Daoy (cell line): ENCODE measurements at regions not wholly inside any gene's neighbourhood (a gene's known extent, or its start where the extent isn't known, plus 50 kb on each side); places are given as distances from the start of the nearest gene placed in this dataset.
"Not testable (repeated sequence)": the region's sequence is repeated elsewhere in the genome, so short reads cannot be mapped to it uniquely, and the experiment has no call there.

ENCODE experiments used
- DNase-seq: peaks from one replicate; pipeline ENCODE4 v3.0.0-alpha.2; 2015; ENCODE audit warnings: low read depth

GRCh38 chr9:39463696-39464095 lies 108.2 kb downstream of the SPATA31A1 start:
- not testable (repeated sequence) for DNase-seq

- peak; percentile 92 for DNase-seq
Measured at GRCh38 chr9:39464122-39464777, 108.8 kb downstream of the SPATA31A1 start.

GRCh38 chr9:39474499-39474898 lies 119.0 kb downstream of the SPATA31A1 start:
- not testable (repeated sequence) for DNase-seq

- not testable (repeated sequence) for DNase-seq
Measured at GRCh38 chr9:39483073-39483472, 127.6 kb downstream of the SPATA31A1 start.

- not testable (repeated sequence) for DNase-seq
Measured at GRCh38 chr9:39483880-39484279, 128.4 kb downstream of the SPATA31A1 start.

- DNase-seq = not testable (repeated sequence)
Measured at GRCh38 chr9:39484292-39484691, 128.8 kb downstream of the SPATA31A1 start.

GRCh38 chr9:39487477-39487876 lies 132.0 kb downstream of the SPATA31A1 start:
- not testable (repeated sequence) for DNase-seq

- DNase-seq = not testable (repeated sequence)
Measured at GRCh38 chr9:39496248-39496647, 140.8 kb downstream of the SPATA31A1 start.

- DNase-seq = not testable (repeated sequence)
Measured at GRCh38 chr9:39503178-39503577, 147.7 kb downstream of the SPATA31A1 start.

- not testable (repeated sequence) for DNase-seq
Measured at GRCh38 chr9:39527387-39528029, 172.0 kb downstream of the SPATA31A1 start.

GRCh38 chr9:39532597-39532996 lies 177.1 kb downstream of the SPATA31A1 start:
- not testable (repeated sequence) for DNase-seq

- DNase-seq = not testable (repeated sequence)
Measured at GRCh38 chr9:39533001-39533762, 177.7 kb downstream of the SPATA31A1 start.

GRCh38 chr9:39533763-39534548 lies 178.5 kb downstream of the SPATA31A1 start:
- not testable (repeated sequence) for DNase-seq

GRCh38 chr9:39534897-39535296 lies 179.4 kb downstream of the SPATA31A1 start:
- not testable (repeated sequence) for DNase-seq

- DNase-seq = not testable (repeated sequence)
Measured at GRCh38 chr9:39542157-39542556, 186.7 kb downstream of the SPATA31A1 start.

- not testable (repeated sequence) for DNase-seq
Measured at GRCh38 chr9:39545079-39545478, 189.6 kb downstream of the SPATA31A1 start.

- DNase-seq = not testable (repeated sequence)
Measured at GRCh38 chr9:39550573-39550972, 195.1 kb downstream of the SPATA31A1 start.

GRCh38 chr9:39551544-39551943 lies 196.1 kb downstream of the SPATA31A1 start:
- DNase-seq = not testable (repeated sequence)

- DNase-seq = not testable (repeated sequence)
Measured at GRCh38 chr9:39552242-39552881, 196.9 kb downstream of the SPATA31A1 start.

- DNase-seq = not testable (repeated sequence)
Measured at GRCh38 chr9:39554352-39554751, 198.9 kb downstream of the SPATA31A1 start.

- DNase-seq = not testable (repeated sequence)
Measured at GRCh38 chr9:39559384-39559783, 203.9 kb downstream of the SPATA31A1 start.
